Naive thymus-derived CD4-positive, alpha-beta T cell (primary cell): ENCODE measurements at regions not wholly inside any gene's neighbourhood (a gene's known extent, or its start where the extent isn't known, plus 50 kb on each side); places are given as distances from the start of the nearest gene placed in this dataset.
A peak's percentile ranks its signal among the peaks of the same experiment; 100 is the strongest.

Source experiments
- ATAC-seq: fragments of 150-1000 bp; cut with Tn5 transposase; 2 replicates; pipeline ENCODE4 v1.10.0; 2021; ENCODE audit warnings: mild to moderate bottlenecking, moderate library complexity
- CTCF ChIA-PET: fragments of 350-600 bp; sonication (Branson Sonifier 250); formaldehyde crosslinking; loops from one replicate; lab custom pipeline; 2021; ENCODE audit warnings: antibody characterized with exemption; lab: Charles Lee
- POLR2A ChIA-PET: fragments of 350-600 bp; sonication (Branson Sonifier 250); formaldehyde crosslinking; loops from one replicate; lab custom pipeline; 2021; ENCODE audit warnings: antibody characterized with exemption, inconsistent platforms; lab: Charles Lee
- DNase-seq, 9 donors: peaks; one replicate each; pipeline versions ENCODE4 v3.0.0 to v3.0.0-alpha.2; 2020 to 2022; ENCODE audit warnings: mixed read lengths in 1 of 9
- H3K27ac ChIP-seq: one replicate; pipeline ENCODE4 v1.7.0; 2013; ENCODE audit warnings: mild to moderate bottlenecking, low read depth, low read length, moderate library complexity
- H3K27me3 ChIP-seq, 2 donors: one replicate each; pipeline ENCODE4 v1.7.0; 2013; ENCODE audit warnings: low read length in 2 of 2, mild to moderate bottlenecking in 2 of 2, moderate library complexity in 2 of 2; ENCODE audit not compliant: control insufficient read depth in 2 of 2, insufficient read depth in 2 of 2
- H3K36me3 ChIP-seq, 3 experiments: 1 replicate in 2 of 3; 2 replicates in 1 of 3; pipeline ENCODE4 v1.7.0; 2013; ENCODE audit warnings: low read length in 3 of 3, mild to moderate bottlenecking in 3 of 3, moderate library complexity in 1 of 3; ENCODE audit not compliant: insufficient read depth in 3 of 3, control insufficient read depth in 2 of 3
- H3K4me1 ChIP-seq, 2 donors: one replicate each; pipeline ENCODE4 v1.7.0; 2013; ENCODE audit warnings: low read length in 2 of 2, mild to moderate bottlenecking in 2 of 2, moderate library complexity in 1 of 2; ENCODE audit not compliant: control insufficient read depth in 2 of 2, insufficient read depth in 2 of 2
- H3K4me3 ChIP-seq: 2 replicates; pipeline ENCODE4 v1.7.0; 2013; ENCODE audit warnings: mild to moderate bottlenecking, low read length
- H3K9me3 ChIP-seq, 3 experiments: 1 replicate in 2 of 3; 2 replicates in 1 of 3; pipeline ENCODE4 v1.7.0; 2013; ENCODE audit warnings: low read length in 3 of 3; ENCODE audit not compliant: control insufficient read depth in 2 of 3
- H3K27ac Mint-ChIP-seq, 9 donors: one replicate each; pipeline ENCODE4 v1.8.0; 2020 to 2022; ENCODE audit warnings: mixed read lengths in 9 of 9, mild to moderate bottlenecking in 8 of 9, moderate library complexity in 5 of 9, inconsistent platforms in 2 of 9
- H3K27me3 Mint-ChIP-seq, 5 donors: one replicate each; pipeline ENCODE4 v1.8.0; 2021 to 2022; ENCODE audit warnings: mixed read lengths in 5 of 5, mild to moderate bottlenecking in 1 of 5
- H3K36me3 Mint-ChIP-seq, 5 donors: one replicate each; pipeline ENCODE4 v1.8.0; 2020 to 2022; ENCODE audit warnings: mixed read lengths in 5 of 5, mild to moderate bottlenecking in 3 of 5, inconsistent platforms in 1 of 5
- H3K4me1 Mint-ChIP-seq, 7 donors: one replicate each; pipeline ENCODE4 v1.8.0; 2020 to 2022; ENCODE audit warnings: mixed read lengths in 7 of 7, mild to moderate bottlenecking in 3 of 7, inconsistent platforms in 1 of 7
- H3K4me3 Mint-ChIP-seq, 10 donors: one replicate each; pipeline ENCODE4 v1.8.0; 2020 to 2022; ENCODE audit warnings: mild to moderate bottlenecking in 10 of 10, mixed read lengths in 10 of 10, moderate library complexity in 6 of 10, inconsistent platforms in 2 of 10
- H3K9me3 Mint-ChIP-seq, 11 donors: one replicate each; pipeline ENCODE4 v1.8.0; 2020 to 2022; ENCODE audit warnings: mixed read lengths in 11 of 11, mild to moderate bottlenecking in 4 of 11, inconsistent platforms in 1 of 11, moderate library complexity in 1 of 11
- intact Hi-C, 2 donors: fragments of 100-400 bp; cut with micrococcal nuclease; formaldehyde crosslinking; loops; one replicate each; pipeline ENCODE4 v1.15.1; 2023

- H3K36me3 Mint-ChIP-seq: no peaks in the 10 kb centered on the region
- H3K27ac Mint-ChIP-seq: no peak overlapping the region
- no peaks in the 10 kb centered on the region for H3K4me1 Mint-ChIP-seq
- H3K4me3 Mint-ChIP-seq: no peak overlapping the region
- ChIA-PET POLR2A (no interaction called here), CTCF (no interaction called here)
- H3K9me3 Mint-ChIP-seq: peaks cover 0 to 38% (median 16%) of the 10 kb centered on the region in 11 donors
- intact Hi-C loops: no loop called here
- DNase-seq (no peak), ATAC-seq (no peak)
- H3K27me3 ChIP-seq: no peaks in the 10 kb centered on the region
- H3K4me3 ChIP-seq: no peak overlapping the region
- H3K4me1 ChIP-seq: no peaks in the 10 kb centered on the region
- no peaks in the 10 kb centered on the region for H3K27me3 Mint-ChIP-seq
- no peaks in the 10 kb centered on the region for H3K36me3 ChIP-seq
- H3K9me3 ChIP-seq: no peaks in the 10 kb centered on the region
- H3K27ac ChIP-seq: no peak overlapping the region
Observed at GRCh38 chr11:80462211-80462610, 1021.4 kb upstream of the TENM4 start.

DNA sequence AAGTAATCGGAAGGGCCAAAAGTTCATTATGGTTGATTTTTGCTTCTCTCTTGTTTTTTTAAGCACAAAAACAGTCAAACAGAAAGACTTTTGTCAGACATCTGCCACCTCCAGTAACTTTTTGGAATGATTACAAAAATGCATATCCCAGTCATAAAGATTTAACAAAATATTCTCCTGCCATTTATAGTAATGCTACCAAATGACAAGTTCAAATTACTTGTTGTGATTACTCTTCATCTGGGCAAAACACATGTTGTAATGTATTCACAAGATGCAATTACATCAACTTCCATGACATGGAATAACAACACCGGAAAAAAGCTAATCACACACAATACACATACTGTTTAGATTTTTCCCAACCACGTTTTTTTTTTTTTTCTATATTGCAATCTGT, 1017.5 kb upstream of the TENM4 start:
- Mint-ChIP-seq H3K4me3 (no peak overlapping the region), H3K27me3 (no peaks in the 10 kb centered on the region), H3K9me3 (peaks cover 1 to 40% (median 8%) of the 10 kb centered on the region in 11 donors), H3K36me3 (no peaks in the 10 kb centered on the region), H3K4me1 (no peaks in the 10 kb centered on the region), H3K27ac (no peak overlapping the region)
- Histone ChIP-seq H3K27me3 (no peaks in the 10 kb centered on the region), H3K9me3 (no peaks in the 10 kb centered on the region), H3K36me3 (no peaks in the 10 kb centered on the region), H3K4me3 (no peak overlapping the region), H3K27ac (no peak overlapping the region), H3K4me1 (no peaks in the 10 kb centered on the region)
- ChIA-PET POLR2A (no interaction called here), CTCF (no interaction called here)
- no peak for DNase-seq
- no peak for ATAC-seq
- intact Hi-C loops: no loop called here

DNA sequence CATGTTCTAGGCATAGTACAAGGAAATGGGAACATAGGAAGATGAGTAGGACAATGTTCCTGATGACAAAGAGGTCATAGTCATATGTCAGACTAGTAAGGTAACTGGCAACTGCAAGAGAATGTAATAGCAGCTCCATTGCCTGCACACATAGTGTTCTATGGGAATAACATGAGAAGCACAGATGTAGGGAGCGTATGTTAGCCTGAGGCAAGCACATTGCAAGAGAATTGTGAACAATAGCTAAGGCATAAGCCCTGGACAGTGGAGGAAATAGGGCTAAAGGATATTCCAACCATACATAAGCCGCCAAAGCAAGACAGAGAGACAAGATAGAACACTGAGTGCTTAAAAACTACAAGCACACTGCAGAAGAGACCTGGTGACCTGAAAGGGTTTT, 1017.0 kb upstream of the TENM4 start:
- Mint-ChIP-seq H3K4me3 (no peak overlapping the region), H3K9me3 (peaks cover 1 to 40% (median 7%) of the 10 kb centered on the region in 11 donors), H3K27ac (no peak overlapping the region), H3K4me1 (no peaks in the 10 kb centered on the region), H3K36me3 (no peaks in the 10 kb centered on the region), H3K27me3 (no peaks in the 10 kb centered on the region)
- POLR2A ChIA-PET: no interaction called here
- no peak overlapping the region for H3K4me3 ChIP-seq
- ATAC-seq (no peak), DNase-seq (no peak)
- no peaks in the 10 kb centered on the region for H3K9me3 ChIP-seq
- intact Hi-C loops: no loop called here
- H3K4me1 ChIP-seq: no peaks in the 10 kb centered on the region
- CTCF ChIA-PET: no interaction called here
- no peaks in the 10 kb centered on the region for H3K27me3 ChIP-seq
- H3K36me3 ChIP-seq: no peaks in the 10 kb centered on the region
- H3K27ac ChIP-seq: no peak overlapping the region

DNA sequence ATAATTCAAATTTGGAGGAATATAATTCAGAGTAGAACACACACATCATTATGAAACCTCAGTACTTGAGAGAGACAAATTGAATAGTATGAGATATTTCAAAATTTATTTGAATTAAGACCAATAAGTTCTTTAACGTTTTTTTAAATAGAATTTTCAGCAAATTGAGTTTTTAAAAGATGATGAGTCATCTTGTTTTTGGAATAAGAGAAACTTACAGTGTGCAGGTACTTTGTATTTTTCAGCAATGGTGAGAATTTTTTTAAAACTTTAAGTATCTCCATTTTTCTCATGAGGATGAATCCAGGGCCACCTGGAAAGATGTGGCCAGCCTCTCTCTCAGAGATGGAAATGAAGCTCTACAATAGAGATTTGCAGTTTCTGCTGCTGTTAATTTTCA, 1015.0 kb upstream of the TENM4 start:
- Histone ChIP-seq H3K27me3 (no peaks in the 10 kb centered on the region), H3K4me3 (no peak overlapping the region), H3K4me1 (no peaks in the 10 kb centered on the region), H3K36me3 (no peaks in the 10 kb centered on the region), H3K27ac (no peak overlapping the region), H3K9me3 (no peaks in the 10 kb centered on the region)
- no peaks in the 10 kb centered on the region for H3K36me3 Mint-ChIP-seq
- H3K27ac Mint-ChIP-seq: no peak overlapping the region
- intact Hi-C loops: no loop called here
- ChIA-PET POLR2A (no interaction called here), CTCF (no interaction called here)
- DNase-seq: no peak
- peaks cover 0 to 47% (median 8%) of the 10 kb centered on the region in 11 donors for H3K9me3 Mint-ChIP-seq
- no peak overlapping the region for H3K4me3 Mint-ChIP-seq
- no peaks in the 10 kb centered on the region for H3K27me3 Mint-ChIP-seq
- no peaks in the 10 kb centered on the region for H3K4me1 Mint-ChIP-seq
- no peak for ATAC-seq

- Mint-ChIP-seq H3K9me3 (peaks cover 3 to 51% (median 11%) of the 10 kb centered on the region in 11 donors), H3K4me1 (no peaks in the 10 kb centered on the region), H3K36me3 (no peaks in the 10 kb centered on the region), H3K27me3 (no peaks in the 10 kb centered on the region), H3K4me3 (no peak overlapping the region), H3K27ac (no peak overlapping the region)
- no peak overlapping the region for H3K27ac ChIP-seq
- no peaks in the 10 kb centered on the region for H3K4me1 ChIP-seq
- DNase-seq (no peak), ATAC-seq (no peak)
- POLR2A ChIA-PET: no interaction called here
- no peak overlapping the region for H3K4me3 ChIP-seq
- no peaks in the 10 kb centered on the region for H3K9me3 ChIP-seq
- intact Hi-C loops: no loop called here
- CTCF ChIA-PET: no interaction called here
- no peaks in the 10 kb centered on the region for H3K27me3 ChIP-seq
- H3K36me3 ChIP-seq: no peaks in the 10 kb centered on the region
Observed at GRCh38 chr11:80451105-80451504, 1010.3 kb upstream of the TENM4 start.

DNA sequence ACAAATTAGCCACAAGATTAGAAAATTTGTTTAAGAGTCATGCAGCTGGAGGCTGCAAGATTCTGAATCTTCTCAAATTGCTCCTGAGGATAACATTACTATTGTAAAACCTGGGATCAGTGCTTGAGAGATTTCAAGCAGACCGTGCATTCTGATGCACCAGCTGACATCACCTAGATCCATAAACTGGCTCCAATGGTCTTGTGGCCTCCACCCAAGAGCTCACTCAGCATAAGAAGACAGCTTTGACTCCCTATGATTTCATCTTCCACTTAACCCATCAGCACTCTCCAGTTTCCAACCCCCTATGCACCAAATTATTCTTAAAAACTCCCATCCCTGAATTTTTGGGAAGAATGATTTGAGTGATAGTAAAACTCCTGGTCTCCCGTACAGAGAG, 1007.9 kb upstream of the TENM4 start:
- peaks cover 0 to 40% (median 9%) of the 10 kb centered on the region in 11 donors for H3K9me3 Mint-ChIP-seq
- no peak overlapping the region for H3K4me3 ChIP-seq
- intact Hi-C loops: no loop called here
- no peaks in the 10 kb centered on the region for H3K36me3 ChIP-seq
- H3K4me1 Mint-ChIP-seq: no peaks in the 10 kb centered on the region
- no peak overlapping the region for H3K27ac ChIP-seq
- H3K36me3 Mint-ChIP-seq: no peaks in the 10 kb centered on the region
- POLR2A ChIA-PET: no interaction called here
- DNase-seq: no peak
- no peaks in the 10 kb centered on the region for H3K9me3 ChIP-seq
- H3K27me3 Mint-ChIP-seq: no peaks in the 10 kb centered on the region
- peak overlapping the region in 1 of 9 donors; percentile 35 for H3K27ac Mint-ChIP-seq
- H3K4me3 Mint-ChIP-seq: no peak overlapping the region
- no peaks in the 10 kb centered on the region for H3K27me3 ChIP-seq
- ATAC-seq: no peak
- CTCF ChIA-PET: no interaction called here
- no peaks in the 10 kb centered on the region for H3K4me1 ChIP-seq

- POLR2A ChIA-PET: no interaction called here
- H3K4me3 ChIP-seq: no peak overlapping the region
- ATAC-seq: no peak
Observed at GRCh38 chr11:80443177-80443576, 1002.3 kb upstream of the TENM4 start.

More at GRCh38 chr11:80443177-80443576, 1002.3 kb upstream of the TENM4 start:
- H3K4me3 Mint-ChIP-seq: no peak overlapping the region
- no peaks in the 10 kb centered on the region for H3K36me3 ChIP-seq
- no peaks in the 10 kb centered on the region for H3K4me1 ChIP-seq
- no peak overlapping the region for H3K27ac Mint-ChIP-seq
- CTCF ChIA-PET: no interaction called here
- H3K27ac ChIP-seq: no peak overlapping the region
- no peaks in the 10 kb centered on the region for H3K4me1 Mint-ChIP-seq
- H3K9me3 ChIP-seq: no peaks in the 10 kb centered on the region
- intact Hi-C loops: no loop called here
- no peaks in the 10 kb centered on the region for H3K27me3 Mint-ChIP-seq
- H3K27me3 ChIP-seq: no peaks in the 10 kb centered on the region
- no peaks in the 10 kb centered on the region for H3K36me3 Mint-ChIP-seq
- H3K9me3 Mint-ChIP-seq: peaks cover 0 to 32% (median 13%) of the 10 kb centered on the region in 11 donors
- no peak for DNase-seq
